Stimulated activated CD4-positive, alpha-beta T cell treated with anti-CD3 and anti-CD28 coated beads, Interleukin-4, amount 100 ng/mL, for 1 hour (primary cell): ENCODE measurements at regions not wholly inside any gene's neighbourhood (a gene's known extent, or its start where the extent isn't known, plus 50 kb on each side); places are given as distances from the start of the nearest gene placed in this dataset.
"Not testable (repeated sequence)": the region's sequence is repeated elsewhere in the genome, so short reads cannot be mapped to it uniquely, and the experiment has no call there.

Experiments
- DNase-seq: peaks from one replicate; pipeline ENCODE4 v3.0.0-alpha.2; 2020

- DNase-seq: no peak
These were observed 57.9 kb downstream of the GPR101 start for GRCh38 chrX:136975684-136976470.

DNA sequence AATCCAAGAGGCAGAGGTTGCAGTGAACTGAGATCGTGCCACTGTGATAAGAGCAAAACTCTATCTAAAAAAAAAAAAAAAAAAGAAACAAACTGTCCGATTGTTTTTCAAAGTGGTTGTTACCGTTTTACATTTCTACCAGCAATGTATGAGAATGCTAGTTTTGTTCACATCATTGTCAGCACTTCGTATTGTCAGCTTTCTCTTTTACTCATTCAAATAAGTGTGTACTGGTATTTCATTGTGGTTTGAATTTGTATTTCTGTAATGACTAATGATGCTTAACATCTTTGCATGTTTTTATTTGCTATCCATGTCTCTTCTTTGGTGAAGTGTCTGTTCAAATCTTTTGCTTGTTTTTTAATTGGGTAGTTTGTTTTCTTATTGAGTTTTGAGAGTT lies 65.8 kb downstream of the GPR101 start:
- no peak for DNase-seq

- DNase-seq: no peak
These were observed 69.8 kb downstream of the GPR101 start for GRCh38 chrX:136963973-136964372.

DNA sequence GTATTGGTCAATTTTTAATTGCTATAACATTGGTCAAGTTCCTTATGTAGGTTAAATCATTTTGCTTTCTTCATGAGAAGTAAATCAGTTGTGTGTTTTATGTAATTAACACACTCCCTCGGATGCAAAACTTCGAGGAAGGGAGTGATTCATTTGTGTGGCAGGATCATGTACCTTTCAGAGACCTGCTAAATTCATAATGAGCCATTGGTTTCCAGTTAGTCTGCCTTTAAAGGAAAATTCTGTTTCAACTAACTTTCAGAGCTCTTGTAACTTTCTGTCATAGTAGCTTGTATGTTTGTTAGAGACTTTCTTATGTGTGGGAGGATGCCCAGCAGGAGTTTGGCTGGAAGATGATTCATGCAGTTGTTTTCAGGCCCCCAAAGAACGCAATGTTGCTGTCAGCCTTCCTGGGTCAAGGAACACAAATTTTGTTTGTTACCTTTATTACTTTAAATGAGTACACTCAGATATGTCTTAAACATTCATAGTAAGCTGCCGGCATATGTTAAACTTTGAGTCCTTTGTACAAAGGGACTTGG lies 72.1 kb downstream of the GPR101 start:
- DNase-seq: no peak

- DNase-seq: no peak
These were observed 74.4 kb upstream of the RBMX start for GRCh38 chrX:136954930-136955329.

DNA sequence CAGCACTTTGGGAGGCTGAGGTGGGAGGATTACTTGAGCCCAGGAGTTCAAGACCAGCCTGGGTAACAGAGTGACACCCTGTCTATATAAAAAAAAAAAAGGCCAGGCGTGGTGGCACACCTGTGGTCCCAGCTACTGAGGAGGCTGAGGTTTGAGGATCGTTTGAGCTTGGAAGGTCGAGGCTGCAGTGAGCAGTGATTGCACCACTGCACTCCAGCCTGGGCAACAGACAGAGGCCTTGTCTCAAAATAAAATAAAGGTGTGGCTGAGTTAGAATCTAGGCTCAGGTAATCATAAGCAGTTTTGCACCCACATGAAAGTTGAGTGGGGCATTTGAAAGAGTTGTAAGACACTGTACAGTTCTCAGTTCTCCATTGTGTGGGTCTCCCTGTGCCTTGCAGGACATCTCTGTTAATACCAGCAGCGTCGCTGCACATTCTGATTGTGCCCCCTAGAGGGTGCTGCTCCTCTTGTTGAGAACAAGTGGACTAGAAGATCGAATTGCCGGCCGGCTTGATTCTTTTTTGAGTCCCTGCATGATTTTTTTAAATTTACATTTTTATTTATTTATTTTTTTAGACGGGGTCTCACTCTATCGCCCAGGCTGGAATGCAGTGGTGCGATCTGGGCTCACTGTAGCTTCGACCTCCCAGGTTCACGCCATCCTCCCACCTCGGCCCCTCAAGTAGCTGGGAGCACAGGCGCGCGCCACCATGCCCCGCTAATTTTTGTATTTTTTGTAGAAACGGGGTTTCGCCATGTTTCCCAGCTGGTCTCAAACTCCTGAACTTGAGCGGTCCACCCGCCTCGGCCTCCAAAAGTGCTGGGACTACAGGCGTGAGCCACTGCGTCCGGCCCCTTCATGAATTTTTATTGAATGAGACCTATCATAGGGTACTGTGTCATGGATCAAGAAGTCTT lies 73.6 kb upstream of the RBMX start:
- peak; percentile 51 for DNase-seq

- DNase-seq: no peak
These were observed 69.7 kb upstream of the RBMX start for GRCh38 chrX:136950211-136950610.

DNA sequence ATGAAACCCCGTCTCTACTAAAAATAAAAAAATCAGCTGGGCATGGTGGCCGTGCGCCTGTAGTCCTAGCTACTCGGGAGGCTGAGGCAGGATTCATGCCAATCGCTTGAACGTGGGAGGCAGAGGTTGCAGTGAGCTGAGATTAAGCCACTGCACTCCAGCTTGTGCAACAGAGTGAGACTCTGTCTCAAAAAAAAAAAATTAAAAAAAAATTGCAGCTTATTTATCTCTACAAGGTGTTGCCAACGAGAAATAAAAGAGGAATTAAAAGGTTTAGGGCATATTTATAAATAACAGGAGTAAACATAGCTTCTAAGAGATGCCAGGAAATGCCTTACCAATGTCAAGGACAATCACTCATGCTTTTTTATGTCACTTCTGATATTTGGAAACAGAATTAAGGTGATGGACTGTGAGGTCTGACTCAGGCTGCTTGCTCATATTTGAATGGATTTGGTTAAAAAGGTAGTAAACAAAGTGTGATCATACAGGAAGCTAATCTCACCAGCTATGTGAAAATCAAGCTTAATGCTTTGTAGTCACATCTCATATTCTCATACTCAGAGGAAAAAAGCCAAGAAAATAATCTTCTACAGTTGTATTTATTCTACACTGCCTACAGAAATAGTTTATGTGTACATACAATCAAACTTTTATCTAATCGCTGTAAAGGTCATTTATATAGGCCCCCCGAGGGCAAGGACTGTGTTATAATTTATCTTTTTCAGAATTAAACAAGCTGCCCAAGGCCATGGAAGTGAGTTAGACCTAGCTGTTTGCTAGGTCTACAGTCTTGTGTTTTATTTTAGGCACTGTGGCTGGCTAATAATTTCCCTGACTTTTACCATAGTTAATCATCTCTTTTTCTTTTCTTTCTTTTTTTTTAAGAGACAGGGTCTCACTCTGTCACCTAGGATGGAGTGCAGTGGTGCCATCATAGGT lies 61.1 kb upstream of the RBMX start:
- no peak for DNase-seq

GRCh38 chrX:136936183-136936549 lies 55.6 kb upstream of the RBMX start:
- DNase-seq: no peak

DNA sequence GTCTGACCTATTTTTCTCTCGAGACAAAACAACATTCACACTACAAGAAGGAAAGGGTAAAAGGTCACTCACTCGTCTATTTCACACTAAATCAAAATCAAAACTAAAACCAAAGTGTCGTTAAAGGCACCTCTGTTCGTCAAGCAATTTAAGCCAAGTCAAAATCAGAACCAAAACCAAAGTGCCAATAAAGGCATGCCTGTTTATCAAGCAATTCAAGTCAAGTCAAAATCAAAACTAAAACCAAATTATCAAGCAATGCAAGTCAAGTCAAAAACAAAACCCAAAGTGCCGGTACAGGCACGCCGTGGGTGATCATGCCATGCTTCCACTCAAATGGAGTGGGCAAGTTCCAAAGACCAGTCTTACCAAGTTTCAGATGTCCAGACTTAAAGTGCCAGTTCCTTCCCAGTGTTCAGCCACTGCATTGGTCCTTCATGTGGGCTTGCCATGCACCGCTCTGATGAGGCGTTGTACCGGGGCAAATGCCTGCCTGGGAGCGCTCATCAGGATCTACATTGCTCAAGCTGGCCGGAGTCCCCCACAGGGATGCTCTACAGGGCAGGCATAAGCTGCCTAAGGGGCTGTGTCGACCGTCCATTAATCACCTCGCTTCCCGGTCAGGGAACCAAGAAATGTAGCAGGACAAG lies 55.1 kb upstream of the RBMX start:
- peak; percentile 5 for DNase-seq

DNA sequence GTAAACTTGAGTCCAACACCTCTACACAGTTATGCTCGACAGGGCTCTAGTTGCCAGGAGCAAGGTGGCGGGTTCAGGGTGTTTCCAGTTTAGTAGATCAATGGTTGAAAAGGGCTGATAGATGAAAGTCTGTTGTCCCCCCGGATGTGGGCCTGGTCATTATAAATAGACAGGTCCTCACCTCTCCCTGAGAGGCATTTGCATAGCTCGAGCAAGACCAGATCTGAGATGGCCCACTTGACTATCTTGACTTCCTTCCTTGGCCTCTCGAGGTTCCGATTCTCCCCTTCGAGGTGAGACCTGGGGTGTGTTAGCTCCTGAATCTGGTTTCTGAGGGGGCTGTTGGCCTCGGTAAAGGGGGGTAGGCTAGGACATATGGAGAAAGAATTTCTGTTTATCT lies 54.1 kb upstream of the RBMX start:
- DNase-seq: not testable (repeated sequence)

DNA sequence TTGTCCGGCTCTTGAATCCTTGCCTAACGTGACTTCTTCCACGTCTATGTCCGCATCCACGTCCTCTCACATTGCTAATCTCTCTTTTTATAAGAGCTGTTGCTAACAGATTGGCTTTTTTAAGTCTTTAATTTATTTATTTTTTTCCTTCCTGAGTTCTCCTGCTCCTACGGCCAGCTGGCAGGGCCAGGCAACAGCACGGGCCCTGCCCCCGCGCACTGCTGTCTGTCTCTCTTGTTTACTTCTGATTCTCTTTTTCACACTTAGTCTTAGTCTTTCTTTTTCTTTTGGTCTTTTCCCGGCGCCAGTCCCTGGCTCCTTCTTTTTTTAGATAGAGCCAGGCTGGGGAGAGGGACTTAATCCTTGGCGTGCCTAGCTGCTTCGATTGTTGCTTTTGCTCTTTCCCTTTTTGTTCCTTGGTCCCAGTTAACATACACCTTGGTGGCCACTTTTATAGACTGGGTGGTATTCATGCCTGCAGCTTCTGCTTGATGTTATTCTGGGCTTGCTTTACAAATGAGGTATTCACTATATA lies 53.2 kb upstream of the RBMX start:
- DNase-seq: no peak

GRCh38 chrX:136931661-136932060 lies 51.1 kb upstream of the RBMX start:
- DNase-seq: no peak
